Nephron (organoid): ENCODE measurements at regions not wholly inside any gene's neighbourhood (a gene's known extent, or its start where the extent isn't known, plus 50 kb on each side); places are given as distances from the start of the nearest gene placed in this dataset.
"Not testable (repeated sequence)": the region's sequence is repeated elsewhere in the genome, so short reads cannot be mapped to it uniquely, and the experiment has no call there.

Source experiments
- H3K27ac Mint-ChIP-seq, 3 experiments: 2 replicates each; pipeline ENCODE4 v1.8.0; 2020; ENCODE audit warnings: mixed read lengths in 3 of 3, mild to moderate bottlenecking in 2 of 3, moderate library complexity in 1 of 3
- H3K27me3 Mint-ChIP-seq: 2 replicates; pipeline ENCODE4 v1.8.0; 2021; ENCODE audit warnings: low read depth, mild to moderate bottlenecking, moderate library complexity, mixed read lengths
- H3K36me3 Mint-ChIP-seq: 2 replicates; pipeline ENCODE4 v1.8.0; 2020; ENCODE audit warnings: low read depth, mixed read lengths
- H3K4me1 Mint-ChIP-seq: 2 replicates; pipeline ENCODE4 v1.8.0; 2020; ENCODE audit warnings: mixed read lengths
- H3K4me3 Mint-ChIP-seq, 3 experiments: 2 replicates each; pipeline ENCODE4 v1.8.0; 2020; ENCODE audit warnings: mild to moderate bottlenecking in 3 of 3, mixed read lengths in 3 of 3, moderate library complexity in 2 of 3
- H3K9me3 Mint-ChIP-seq: 2 replicates; pipeline ENCODE4 v1.8.0; 2020; ENCODE audit warnings: mixed read lengths
- CTCF ChIP-seq, 3 experiments: fragments of 200-600 bp; sonication (generic); IDR thresholded peaks; one replicate each; pipeline ENCODE4 v1.5.0; 2021; ENCODE audit warnings: antibody characterized with exemption in 3 of 3; ENCODE audit not compliant: unreplicated experiment in 3 of 3

- H3K27me3 Mint-ChIP-seq: no peaks in the 10 kb centered on the region
- no peak overlapping the region for H3K27ac Mint-ChIP-seq
- H3K9me3 Mint-ChIP-seq: peaks cover 3% of the 10 kb centered on the region
- H3K36me3 Mint-ChIP-seq: no peaks in the 10 kb centered on the region
- TF ChIP-seq CTCF (IDR thresholded peaks at IDR 0.05; ENCODE audit: unreplicated experiment in 3 of 3): no peak
- H3K4me3 Mint-ChIP-seq: no peak overlapping the region
- no peaks in the 10 kb centered on the region for H3K4me1 Mint-ChIP-seq
Observed at GRCh38 chr5:120124961-120125360, 339.1 kb upstream of the PRR16 start.

- not testable (repeated sequence) for H3K4me1 Mint-ChIP-seq, H3K9me3 Mint-ChIP-seq, H3K36me3 Mint-ChIP-seq, H3K4me3 Mint-ChIP-seq, H3K27ac Mint-ChIP-seq, H3K27me3 Mint-ChIP-seq
Observed at GRCh38 chr5:120132347-120132746, 331.8 kb upstream of the PRR16 start.

- Mint-ChIP-seq H3K36me3 (no peaks in the 10 kb centered on the region), H3K27me3 (no peaks in the 10 kb centered on the region), H3K27ac (no peak overlapping the region), H3K9me3 (peaks cover 6% of the 10 kb centered on the region), H3K4me3 (no peak overlapping the region), H3K4me1 (no peaks in the 10 kb centered on the region)
- TF ChIP-seq CTCF (IDR thresholded peaks at IDR 0.05; ENCODE audit: unreplicated experiment in 3 of 3): no peak
Observed at GRCh38 chr5:120134944-120135343, 329.2 kb upstream of the PRR16 start.

- Mint-ChIP-seq H3K27me3 (no peaks in the 10 kb centered on the region), H3K36me3 (no peaks in the 10 kb centered on the region), H3K4me3 (no peak overlapping the region), H3K4me1 (no peaks in the 10 kb centered on the region), H3K9me3 (peaks cover 3% of the 10 kb centered on the region), H3K27ac (no peak overlapping the region)
- TF ChIP-seq CTCF (IDR thresholded peaks at IDR 0.05; ENCODE audit: unreplicated experiment in 3 of 3): no peak
Observed at GRCh38 chr5:120137582-120137981, 326.5 kb upstream of the PRR16 start.

GRCh38 chr5:120139039-120139438 lies 325.1 kb upstream of the PRR16 start:
- Mint-ChIP-seq H3K36me3 (no peaks in the 10 kb centered on the region), H3K4me3 (no peak overlapping the region), H3K9me3 (peaks cover under 1% of the 10 kb centered on the region), H3K27ac (no peak overlapping the region), H3K4me1 (no peaks in the 10 kb centered on the region), H3K27me3 (no peaks in the 10 kb centered on the region)
- no peak for TF ChIP-seq CTCF (IDR thresholded peaks at IDR 0.05; ENCODE audit: unreplicated experiment in 3 of 3)

- H3K4me3 Mint-ChIP-seq: no peak overlapping the region
- peaks cover 3% of the 10 kb centered on the region for H3K9me3 Mint-ChIP-seq
- no peaks in the 10 kb centered on the region for H3K36me3 Mint-ChIP-seq
- H3K27me3 Mint-ChIP-seq: no peaks in the 10 kb centered on the region
- H3K27ac Mint-ChIP-seq: no peak overlapping the region
- TF ChIP-seq CTCF (IDR thresholded peaks at IDR 0.05; ENCODE audit: unreplicated experiment in 3 of 3): no peak
- H3K4me1 Mint-ChIP-seq: no peaks in the 10 kb centered on the region
Observed at GRCh38 chr5:120140501-120140900, 323.6 kb upstream of the PRR16 start.
